HG03064 (cell line): ENCODE measurements at regions not wholly inside any gene's neighbourhood (a gene's known extent, or its start where the extent isn't known, plus 50 kb on each side); places are given as distances from the start of the nearest gene placed in this dataset.
A peak's percentile ranks its signal among the peaks of the same experiment; 100 is the strongest.
"Not testable (repeated sequence)": the region's sequence is repeated elsewhere in the genome, so short reads cannot be mapped to it uniquely, and the experiment has no call there.

Experiments
- ATAC-seq: cut with Tn5 transposase; IDR thresholded peaks from one replicate; pipeline ENCODE4 v1.9.1; 2021; ENCODE audit warnings: low read depth; ENCODE audit not compliant: unreplicated experiment

DNA sequence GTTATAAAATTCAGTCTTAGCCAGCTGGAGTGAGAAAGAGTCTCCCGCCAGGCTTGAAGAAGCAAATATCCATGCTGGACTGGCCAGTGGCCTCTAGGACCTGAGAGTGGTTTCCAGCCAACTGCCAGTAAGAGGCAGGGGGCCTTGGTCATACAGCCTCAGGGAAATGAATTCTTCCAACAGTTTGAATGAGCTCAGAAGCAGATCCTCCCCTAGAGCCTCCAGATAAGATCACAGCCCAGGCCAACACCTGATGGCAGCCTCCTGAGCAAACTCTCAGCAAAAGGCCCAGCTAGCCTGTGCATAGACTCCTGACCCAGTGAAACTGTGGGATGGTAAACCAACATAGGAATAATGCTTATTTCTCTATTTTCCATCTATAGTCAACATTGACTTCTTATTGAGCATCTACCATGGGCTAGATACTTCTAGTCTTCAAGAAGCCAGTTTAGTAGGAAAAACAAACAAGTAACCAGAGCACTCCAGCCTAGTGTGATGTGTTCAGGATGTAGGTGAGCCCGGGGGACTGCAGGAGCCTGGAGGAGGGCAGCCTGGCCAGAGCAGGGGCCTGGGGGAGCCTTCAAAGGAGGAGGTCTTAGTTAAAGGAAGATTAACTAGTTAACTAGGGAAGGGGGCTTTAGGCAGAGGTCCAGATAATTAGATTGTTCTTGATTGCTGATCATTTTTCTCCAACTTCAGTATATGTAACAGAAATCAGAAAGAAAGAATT is 115.4 kb upstream of the ADO start:
- no peak for ATAC-seq

DNA sequence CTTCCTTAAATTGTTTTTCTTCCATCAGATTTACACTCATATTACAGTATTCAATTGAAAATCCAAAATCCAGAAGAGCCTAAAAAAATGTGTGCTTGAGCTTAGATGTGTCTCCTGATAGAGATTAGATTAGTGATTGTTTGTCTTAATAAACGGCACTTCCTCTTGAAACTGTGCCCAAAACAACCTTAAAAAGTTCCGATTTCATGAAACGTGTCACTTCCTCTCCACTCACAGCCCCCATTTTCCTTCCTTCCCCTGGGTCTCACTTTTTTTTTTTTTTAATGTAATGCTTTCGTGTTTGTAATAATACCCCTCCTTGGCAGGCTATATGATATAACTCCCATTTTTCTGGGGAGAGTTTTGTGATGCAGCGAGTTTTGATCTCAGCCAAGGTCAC is 114.8 kb upstream of the ADO start:
- ATAC-seq, result no peak

DNA sequence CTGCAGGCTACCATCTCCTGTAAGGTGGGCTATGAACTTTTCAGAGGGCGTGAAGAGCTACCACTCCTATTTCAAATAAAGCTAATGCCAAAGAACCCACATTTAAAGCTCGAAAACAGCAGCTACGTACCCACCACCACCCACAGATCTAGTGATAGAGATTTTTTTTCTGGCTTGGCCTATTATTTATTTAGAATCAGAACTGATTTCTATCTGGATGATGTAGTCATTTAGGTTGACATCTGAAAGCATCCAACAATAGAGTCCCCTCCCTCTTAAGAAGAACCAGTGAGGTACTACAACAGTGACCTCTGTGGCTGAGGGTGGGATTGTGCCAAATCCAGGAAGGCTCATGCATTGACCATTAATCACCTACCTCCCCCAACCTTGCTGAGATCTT is 113.8 kb upstream of the ADO start:
- ATAC-seq, result no peak

GRCh38 chr10:62691336-62691735 is 113.2 kb upstream of the ADO start:
- ATAC-seq, result no peak

- ATAC-seq, result no peak
Observed at GRCh38 chr10:62692085-62692484, 112.4 kb upstream of the ADO start.

GRCh38 chr10:62693306-62693705 is 111.2 kb upstream of the ADO start:
- no peak for ATAC-seq

DNA sequence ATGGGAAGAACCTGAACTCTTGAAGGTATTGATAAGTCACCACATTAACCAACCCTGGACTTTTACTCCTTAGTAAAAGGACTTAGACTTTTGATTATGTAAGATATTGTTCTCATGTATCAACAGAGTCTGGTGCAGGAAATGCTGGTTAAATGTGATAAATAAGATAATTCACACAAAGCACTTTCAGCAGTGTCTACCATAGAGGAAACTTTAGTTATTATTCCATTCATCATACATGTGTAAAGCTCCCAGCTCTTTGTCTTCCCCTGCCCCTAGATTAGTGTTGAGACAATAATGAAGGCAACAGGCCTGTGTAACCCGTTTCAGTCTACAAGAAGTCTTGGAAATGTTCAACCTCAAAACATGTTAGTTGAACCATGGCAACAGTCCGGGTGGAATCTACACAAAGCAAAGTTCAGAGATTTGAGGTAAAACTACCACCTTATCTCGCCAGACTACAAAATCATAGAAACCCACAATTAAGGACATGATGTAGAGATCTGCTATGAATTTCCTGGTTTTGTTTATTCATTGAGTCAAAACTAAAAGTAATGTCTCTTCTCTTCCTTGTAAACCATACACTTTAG is 109.9 kb upstream of the ADO start:
- ATAC-seq, result no peak

DNA sequence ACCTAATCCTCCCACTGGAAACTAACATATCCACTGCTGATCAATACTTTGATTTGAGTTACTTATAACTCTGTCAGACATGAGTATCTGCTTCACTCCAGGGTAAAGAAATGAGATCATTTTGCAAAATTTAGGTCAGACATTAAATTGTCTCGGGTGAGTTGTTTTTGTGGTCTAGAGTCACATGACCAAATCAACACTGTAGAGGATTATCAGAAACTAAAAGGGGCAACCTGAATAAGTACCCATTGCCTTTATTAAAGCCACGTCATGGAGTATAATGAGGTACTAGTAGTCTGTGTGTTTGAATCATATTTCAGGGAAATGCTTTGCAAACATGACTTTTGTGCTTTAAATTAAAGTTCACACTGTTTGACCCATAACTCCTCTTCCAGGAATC is 107.7 kb upstream of the ADO start:
- no peak for ATAC-seq

DNA sequence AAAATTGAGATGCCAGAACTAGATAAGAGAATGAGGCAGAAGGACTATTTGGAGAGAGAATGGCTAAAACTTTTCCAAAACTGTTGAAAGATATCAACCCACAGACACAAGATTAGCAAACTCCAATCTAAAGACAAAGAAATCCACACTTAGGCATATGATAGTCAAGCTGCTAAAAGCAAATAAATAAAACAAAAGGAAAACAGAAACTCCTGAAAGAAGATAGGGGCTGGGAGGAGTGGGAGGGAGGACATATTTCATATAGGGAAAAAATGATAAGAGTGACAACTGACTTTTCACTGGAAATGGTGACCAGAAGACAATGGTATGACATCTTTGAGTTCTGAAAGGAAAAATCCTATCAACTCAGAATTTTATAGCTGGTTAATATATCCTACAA is 105.4 kb upstream of the ADO start:
- ATAC-seq, result no peak

- ATAC-seq, result not testable (repeated sequence)
Observed at GRCh38 chr10:62704121-62704520, 100.4 kb upstream of the ADO start.

GRCh38 chr10:62705789-62706188 is 98.7 kb upstream of the ADO start:
- ATAC-seq, result no peak

GRCh38 chr10:62707810-62708209 is 96.7 kb upstream of the ADO start:
- ATAC-seq, result no peak

- ATAC-seq, result no peak
Observed at GRCh38 chr10:62708569-62708968, 96.0 kb upstream of the ADO start.

- no peak for ATAC-seq
Observed at GRCh38 chr10:62709200-62709599, 95.3 kb upstream of the ADO start.

GRCh38 chr10:62710182-62710581 is 94.3 kb upstream of the ADO start:
- ATAC-seq, result no peak

- no peak for ATAC-seq
Observed at GRCh38 chr10:62715383-62715782, 89.1 kb upstream of the ADO start.

GRCh38 chr10:62718585-62718984 is 85.9 kb upstream of the ADO start:
- no peak for ATAC-seq

DNA sequence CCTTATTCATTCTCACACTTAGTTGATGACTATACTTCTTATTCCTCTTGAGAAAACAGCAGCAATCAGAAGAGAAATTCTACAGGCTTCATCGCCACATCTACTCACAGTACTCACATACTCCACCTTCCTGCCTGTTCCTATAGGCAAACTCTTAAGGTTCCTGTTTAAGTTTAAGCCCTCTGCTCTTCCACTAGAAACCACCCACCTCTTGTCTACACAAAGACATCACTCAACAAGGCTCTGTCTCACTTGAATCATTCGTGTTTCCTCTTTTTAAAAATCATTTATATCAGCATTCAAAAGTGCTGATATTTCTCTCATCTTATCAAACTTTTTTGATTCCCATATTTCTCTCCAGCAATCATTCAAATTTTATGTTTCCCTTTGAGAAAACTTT is 85.5 kb upstream of the ADO start:
- no peak for ATAC-seq

DNA sequence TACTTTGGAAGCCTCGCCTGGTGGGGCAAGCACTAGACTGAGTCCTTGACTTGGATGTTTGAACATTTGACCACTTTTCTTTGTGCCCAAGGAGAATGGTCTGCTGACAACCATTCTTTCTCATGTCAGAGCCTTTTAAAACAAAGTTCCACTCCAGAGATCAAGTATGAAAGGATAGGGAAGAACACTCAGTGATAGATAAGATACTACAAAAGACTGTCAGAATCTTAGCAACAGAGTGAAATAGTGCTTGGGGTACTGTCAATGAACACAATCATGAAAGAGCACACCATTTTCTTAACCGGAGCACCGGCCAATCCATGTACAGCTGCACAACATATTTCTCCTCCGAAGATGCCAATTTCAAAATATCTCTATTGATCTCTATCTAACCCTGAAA is 82.8 kb upstream of the ADO start:
- no peak for ATAC-seq

- no peak for ATAC-seq
Observed at GRCh38 chr10:62723375-62723774, 81.1 kb upstream of the ADO start.

- ATAC-seq, result no peak
Observed at GRCh38 chr10:62724465-62724864, 80.1 kb upstream of the ADO start.

- ATAC-seq, result peak; percentile 88
Observed at GRCh38 chr10:62726142-62726541, 78.4 kb upstream of the ADO start.

DNA sequence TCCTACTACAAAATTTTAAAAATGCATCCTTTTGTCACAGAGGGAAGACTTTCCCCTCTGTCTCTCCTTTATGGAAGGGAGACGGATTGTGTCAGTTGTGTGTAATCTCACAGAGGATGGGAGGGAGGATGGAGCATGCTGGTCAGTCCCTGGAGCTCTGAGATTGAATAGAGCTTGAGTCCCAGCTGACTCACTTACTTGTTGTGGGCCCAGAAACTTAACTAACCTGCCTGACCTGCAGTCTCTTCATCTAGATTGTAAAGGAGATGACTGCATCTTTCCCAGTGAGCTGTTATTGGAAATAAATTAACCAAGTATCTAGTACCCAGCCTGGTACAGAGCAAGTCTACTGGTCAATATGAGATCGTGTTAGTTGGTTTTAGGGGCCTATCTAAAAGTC is 77.9 kb upstream of the ADO start:
- ATAC-seq, result no peak
